ENCODE measurements at regions not wholly inside any gene's neighbourhood (a gene's known extent, or its start where the extent isn't known, plus 50 kb on each side); places are given as distances from the start of the nearest gene placed in this dataset.

DNA sequence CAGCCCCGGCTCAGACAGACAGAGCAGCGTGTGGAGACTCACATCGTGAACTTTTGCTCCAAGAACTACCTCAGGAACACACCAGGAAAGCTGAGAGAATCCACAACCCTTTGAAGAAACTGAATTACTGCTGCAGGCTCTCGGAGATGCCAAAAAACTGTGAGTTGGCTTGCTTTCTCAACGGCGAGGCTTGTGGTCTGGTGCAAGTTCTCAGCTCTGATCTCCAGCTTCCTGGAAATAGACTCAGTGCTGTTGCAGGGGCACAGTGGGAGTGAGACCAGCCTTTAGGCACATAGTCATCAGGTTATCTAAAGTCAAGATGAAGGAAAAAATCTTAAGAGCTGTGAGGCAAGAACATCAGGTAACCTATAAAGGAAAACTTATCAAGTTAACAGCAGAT lies 273.7 kb upstream of the LRATD1 start:
- Histone ChIP-seq H3K4me3 (no peak overlapping the region), H3K27me3 (no peaks in the 10 kb centered on the region), H3K36me3 (no peaks in the 10 kb centered on the region), H3K9me3 (no peaks in the 10 kb centered on the region), H3K27ac (no peak overlapping the region), H3K4me1 (no peaks in the 10 kb centered on the region)
- WGBS (ENCODE audit: insufficient coverage, low coverage, low lambda C conversion rate, missing lambda C conversion rate) = 52% methylated on average over 6 of the region's 6 CpGs
- ATAC-seq = no peak
- intact Hi-C loops (cut with DNase I) = no loop called here
- DNase-seq = no peak
- no peak for TF ChIP-seq POLR2A (IDR thresholded peaks at IDR 0.05)
- TF ChIP-seq, protein P1, sequence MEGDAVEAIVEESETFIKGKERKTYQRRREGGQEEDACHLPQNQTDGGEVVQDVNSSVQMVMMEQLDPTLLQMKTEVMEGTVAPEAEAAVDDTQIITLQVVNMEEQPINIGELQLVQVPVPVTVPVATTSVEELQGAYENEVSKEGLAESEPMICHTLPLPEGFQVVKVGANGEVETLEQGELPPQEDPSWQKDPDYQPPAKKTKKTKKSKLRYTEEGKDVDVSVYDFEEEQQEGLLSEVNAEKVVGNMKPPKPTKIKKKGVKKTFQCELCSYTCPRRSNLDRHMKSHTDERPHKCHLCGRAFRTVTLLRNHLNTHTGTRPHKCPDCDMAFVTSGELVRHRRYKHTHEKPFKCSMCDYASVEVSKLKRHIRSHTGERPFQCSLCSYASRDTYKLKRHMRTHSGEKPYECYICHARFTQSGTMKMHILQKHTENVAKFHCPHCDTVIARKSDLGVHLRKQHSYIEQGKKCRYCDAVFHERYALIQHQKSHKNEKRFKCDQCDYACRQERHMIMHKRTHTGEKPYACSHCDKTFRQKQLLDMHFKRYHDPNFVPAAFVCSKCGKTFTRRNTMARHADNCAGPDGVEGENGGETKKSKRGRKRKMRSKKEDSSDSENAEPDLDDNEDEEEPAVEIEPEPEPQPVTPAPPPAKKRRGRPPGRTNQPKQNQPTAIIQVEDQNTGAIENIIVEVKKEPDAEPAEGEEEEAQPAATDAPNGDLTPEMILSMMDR (IDR thresholded peaks at IDR 0.05) = no peak

DNA sequence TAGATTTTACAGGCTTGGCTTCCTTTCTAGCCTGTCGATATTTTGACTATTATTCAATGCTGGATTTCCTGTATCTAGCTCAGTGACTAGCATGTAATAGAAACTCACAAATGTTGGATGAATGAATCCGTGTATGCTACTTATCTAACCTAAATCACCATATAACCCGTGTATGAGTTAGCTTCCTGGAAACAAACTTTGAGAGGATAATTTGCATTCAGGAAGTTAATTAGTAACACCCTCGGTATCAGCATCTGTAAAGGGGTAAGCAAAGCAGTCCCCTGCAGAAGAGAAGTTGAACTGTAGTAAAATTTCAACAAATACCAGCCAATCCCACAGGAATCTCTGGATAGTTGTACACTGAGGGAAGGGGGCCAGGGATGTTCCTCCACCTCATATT lies 269.4 kb upstream of the LRATD1 start:
- Histone ChIP-seq H3K27me3 (no peaks in the 10 kb centered on the region), H3K27ac (no peak overlapping the region), H3K36me3 (no peaks in the 10 kb centered on the region), H3K9me3 (no peaks in the 10 kb centered on the region), H3K4me1 (no peaks in the 10 kb centered on the region), H3K4me3 (no peak overlapping the region)
- ATAC-seq = no peak
- DNase-seq = no peak
- TF ChIP-seq, protein P1 (IDR thresholded peaks at IDR 0.05) = no peak
- no peak for TF ChIP-seq POLR2A (IDR thresholded peaks at IDR 0.05)
- intact Hi-C loops (cut with DNase I) = no loop called here
- 47% methylated on average over 4 of the region's 4 CpGs for WGBS (ENCODE audit: insufficient coverage, low coverage, low lambda C conversion rate, missing lambda C conversion rate)

DNA sequence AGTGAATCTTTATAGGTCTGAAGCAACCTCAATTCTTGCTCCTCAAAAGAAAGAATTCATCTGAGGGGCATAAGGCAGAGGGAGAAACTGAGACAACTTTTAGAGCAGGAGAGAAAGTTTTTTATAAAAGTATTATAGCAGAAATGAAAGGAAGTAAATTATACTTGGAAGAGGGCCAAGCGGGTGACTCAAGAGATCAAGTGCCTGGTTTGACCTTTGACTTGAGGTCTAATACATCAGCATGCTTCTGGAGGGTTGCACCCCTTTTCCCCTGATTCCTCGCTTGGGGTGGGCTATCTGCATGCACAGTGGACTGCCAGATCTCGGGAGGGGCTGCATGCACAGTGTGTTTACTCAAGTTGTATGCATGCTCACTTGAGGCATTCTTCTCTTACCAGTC lies 268.5 kb upstream of the LRATD1 start:
- TF ChIP-seq POLR2A (IDR thresholded peaks at IDR 0.05) = no peak
- TF ChIP-seq, protein P1 (IDR thresholded peaks at IDR 0.05) = no peak
- DNase-seq = no peak
- Histone ChIP-seq H3K36me3 (no peaks in the 10 kb centered on the region), H3K4me1 (no peaks in the 10 kb centered on the region), H3K27ac (no peak overlapping the region), H3K9me3 (no peaks in the 10 kb centered on the region), H3K4me3 (no peak overlapping the region), H3K27me3 (no peaks in the 10 kb centered on the region)
- intact Hi-C loops (cut with DNase I) = no loop called here
- 49% methylated on average over 2 of the region's 3 CpGs for WGBS (ENCODE audit: insufficient coverage, low coverage, low lambda C conversion rate, missing lambda C conversion rate)
- ATAC-seq = no peak

DNA sequence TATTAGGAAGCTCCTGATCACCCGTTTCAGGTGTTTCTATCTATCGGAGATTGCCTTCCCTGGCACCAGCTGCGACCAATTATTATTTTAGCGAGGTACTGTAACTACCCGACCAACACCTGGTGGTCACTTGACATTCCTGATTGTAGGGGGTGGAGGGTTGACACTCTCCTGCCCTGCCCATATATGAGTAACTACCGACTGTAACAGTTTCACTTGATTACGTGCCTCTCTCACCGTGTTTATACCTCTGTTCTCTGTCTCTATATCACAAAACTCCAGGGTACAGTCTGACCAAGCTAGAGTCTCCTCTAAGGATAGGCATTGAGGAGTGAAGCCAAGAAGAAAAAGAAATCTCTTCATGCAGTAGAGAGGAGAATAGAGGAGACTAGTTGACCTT lies 268.0 kb upstream of the LRATD1 start:
- Histone ChIP-seq H3K27ac (no peak overlapping the region), H3K4me3 (no peak overlapping the region), H3K27me3 (no peaks in the 10 kb centered on the region), H3K9me3 (no peaks in the 10 kb centered on the region), H3K36me3 (no peaks in the 10 kb centered on the region), H3K4me1 (no peaks in the 10 kb centered on the region)
- intact Hi-C loops (cut with DNase I) = no loop called here
- ATAC-seq (no peak), DNase-seq (no peak)
- TF ChIP-seq, protein P1 (IDR thresholded peaks at IDR 0.05) = no peak
- no peak for TF ChIP-seq POLR2A (IDR thresholded peaks at IDR 0.05)
- 61% methylated on average over 8 of the region's 8 CpGs for WGBS (ENCODE audit: insufficient coverage, low coverage, low lambda C conversion rate, missing lambda C conversion rate)

DNA sequence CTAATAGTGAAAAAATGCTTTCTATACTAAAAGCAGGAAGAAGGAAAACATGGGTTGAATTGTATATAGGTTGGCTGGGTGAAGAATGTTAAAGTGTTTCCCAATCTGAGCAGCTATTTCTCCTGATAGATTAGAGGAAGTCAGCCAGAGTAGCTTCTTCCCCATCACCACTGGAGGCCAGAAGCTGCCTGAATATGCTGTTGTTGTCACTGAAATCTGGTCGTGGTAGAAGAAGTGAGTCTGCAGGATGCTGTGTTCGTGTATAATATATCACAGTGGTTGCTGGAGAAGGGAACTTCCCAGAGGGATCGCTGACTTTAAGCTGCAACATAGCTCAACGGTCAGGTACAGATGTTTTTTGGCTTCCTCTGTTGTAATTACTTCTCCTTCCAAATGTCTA lies 247.5 kb upstream of the LRATD1 start:
- Histone ChIP-seq H3K27me3 (no peaks in the 10 kb centered on the region), H3K9me3 (no peaks in the 10 kb centered on the region), H3K36me3 (no peaks in the 10 kb centered on the region), H3K4me3 (no peak overlapping the region), H3K4me1 (no peaks in the 10 kb centered on the region), H3K27ac (no peak overlapping the region)
- no peak for ATAC-seq
- 6% methylated on average over 2 of the region's 4 CpGs for whole genome bisulfite sequencing (ENCODE audit: insufficient coverage, low coverage, low lambda C conversion rate, missing lambda C conversion rate)
- TF ChIP-seq, protein P1 (IDR thresholded peaks at IDR 0.05) = no peak
- TF ChIP-seq POLR2A (IDR thresholded peaks at IDR 0.05) = no peak
- intact Hi-C loops (cut with DNase I) = no loop called here
- DNase-seq = no peak

Measured in right lobe of liver (tissue), 6 donors.